HS-27A (cell line): ENCODE measurements at regions not wholly inside any gene's neighbourhood (a gene's known extent, or its start where the extent isn't known, plus 50 kb on each side); places are given as distances from the start of the nearest gene placed in this dataset.

ENCODE experiments used
- DNase-seq: peaks from one replicate; pipeline ENCODE4 v3.0.0-alpha.2; 2012; ENCODE audit warnings: low read depth, missing footprints

GRCh38 chr22:49180683-49181024 lies 647.0 kb downstream of the BRD1 start:
- no peak for DNase-seq

GRCh38 chr22:49179886-49180682 lies 647.6 kb downstream of the BRD1 start:
- no peak for DNase-seq

- no peak for DNase-seq
These were observed 648.5 kb downstream of the BRD1 start for GRCh38 chr22:49179175-49179574.

GRCh38 chr22:49178246-49179005 lies 649.2 kb downstream of the BRD1 start:
- no peak for DNase-seq

GRCh38 chr22:49177666-49178065 lies 650.0 kb downstream of the BRD1 start:
- DNase-seq, result no peak

- DNase-seq, result no peak
These were observed 650.7 kb downstream of the BRD1 start for GRCh38 chr22:49176956-49177355.

- no peak for DNase-seq
These were observed 657.6 kb downstream of the BRD1 start for GRCh38 chr22:49170053-49170452.

- DNase-seq, result no peak
These were observed 658.5 kb downstream of the BRD1 start for GRCh38 chr22:49169074-49169744.

GRCh38 chr22:49168219-49168813 lies 659.4 kb downstream of the BRD1 start:
- DNase-seq, result no peak

- DNase-seq, result no peak
These were observed 660.9 kb downstream of the BRD1 start for GRCh38 chr22:49166746-49167145.

GRCh38 chr22:49166211-49166610 lies 661.5 kb downstream of the BRD1 start:
- no peak for DNase-seq

- DNase-seq, result no peak
These were observed 662.8 kb downstream of the BRD1 start for GRCh38 chr22:49164773-49165320.

GRCh38 chr22:49163960-49164690 lies 663.5 kb downstream of the BRD1 start:
- no peak for DNase-seq

- no peak for DNase-seq
These were observed 664.3 kb downstream of the BRD1 start for GRCh38 chr22:49163258-49163959.

- no peak for DNase-seq
These were observed 664.8 kb downstream of the BRD1 start for GRCh38 chr22:49162841-49163240.

GRCh38 chr22:49161002-49161850 lies 666.4 kb downstream of the BRD1 start:
- no peak for DNase-seq

- no peak for DNase-seq
These were observed 667.2 kb downstream of the BRD1 start for GRCh38 chr22:49160261-49161001.

GRCh38 chr22:49159711-49160110 lies 668.0 kb downstream of the BRD1 start:
- no peak for DNase-seq
